Activated T-helper 2 cell treated with anti-CD3 and anti-CD28 coated beads, Interferon-gamma antibody, Interleukin-2, Interleukin-4, amounts not matched to agents 10 μg/mL and 5 μg/mL and 100 μg/mL, durations not matched to agents 14 hours and 24 hours and 36 hours (primary cell): ENCODE measurements at regions not wholly inside any gene's neighbourhood (a gene's known extent, or its start where the extent isn't known, plus 50 kb on each side); places are given as distances from the start of the nearest gene placed in this dataset.

Experiments
- DNase-seq: peaks from one replicate; pipeline ENCODE4 v3.0.0; 2021; ENCODE audit warnings: low spot score
- H3K27ac Mint-ChIP-seq: one replicate; pipeline ENCODE4 v1.8.0; 2021; ENCODE audit warnings: mixed read lengths
- H3K27me3 Mint-ChIP-seq: one replicate; pipeline ENCODE4 v1.8.0; 2021; ENCODE audit warnings: low read depth, mixed read lengths
- H3K36me3 Mint-ChIP-seq: one replicate; pipeline ENCODE4 v1.8.0; 2021; ENCODE audit warnings: low read depth, mixed read lengths
- H3K4me1 Mint-ChIP-seq: one replicate; pipeline ENCODE4 v1.8.0; 2021; ENCODE audit warnings: low read depth, mixed read lengths
- H3K4me3 Mint-ChIP-seq: one replicate; pipeline ENCODE4 v1.8.0; 2021; ENCODE audit warnings: low read depth, mild to moderate bottlenecking, moderate library complexity, mixed read lengths
- H3K9me3 Mint-ChIP-seq: one replicate; pipeline ENCODE4 v1.8.0; 2021; ENCODE audit warnings: mixed read lengths
- intact Hi-C: fragments of 100-400 bp; cut with micrococcal nuclease; formaldehyde crosslinking; loops from one replicate; pipeline ENCODE4 v1.15.1; 2023

- Mint-ChIP-seq H3K4me3 (no peak overlapping the region), H3K4me1 (no peaks in the 10 kb centered on the region), H3K36me3 (no peaks in the 10 kb centered on the region), H3K27me3 (no peaks in the 10 kb centered on the region), H3K27ac (no peak overlapping the region), H3K9me3 (no peaks in the 10 kb centered on the region)
- no peak for DNase-seq
- intact Hi-C loops = no loop called here
Measured at GRCh38 chr18:38909972-38910371, 1344.4 kb upstream of the CELF4 start.

GRCh38 chr18:38902796-38903195, 1337.2 kb upstream of the CELF4 start:
- no peak for DNase-seq
- no peak overlapping the region for H3K4me3 Mint-ChIP-seq
- H3K9me3 Mint-ChIP-seq = no peaks in the 10 kb centered on the region
- intact Hi-C loops = no loop called here
- H3K36me3 Mint-ChIP-seq = no peaks in the 10 kb centered on the region
- no peaks in the 10 kb centered on the region for H3K27me3 Mint-ChIP-seq
- H3K27ac Mint-ChIP-seq = no peak overlapping the region
- H3K4me1 Mint-ChIP-seq = no peaks in the 10 kb centered on the region

GRCh38 chr18:38900445-38900844, 1334.8 kb upstream of the CELF4 start:
- intact Hi-C loops = no loop called here
- DNase-seq = no peak
- Mint-ChIP-seq H3K4me1 (no peaks in the 10 kb centered on the region), H3K27me3 (no peaks in the 10 kb centered on the region), H3K4me3 (no peak overlapping the region), H3K27ac (no peak overlapping the region), H3K9me3 (no peaks in the 10 kb centered on the region), H3K36me3 (no peaks in the 10 kb centered on the region)

GRCh38 chr18:38900031-38900430, 1334.4 kb upstream of the CELF4 start:
- intact Hi-C loops = no loop called here
- H3K27me3 Mint-ChIP-seq = no peaks in the 10 kb centered on the region
- DNase-seq = no peak
- no peaks in the 10 kb centered on the region for H3K4me1 Mint-ChIP-seq
- H3K9me3 Mint-ChIP-seq = no peaks in the 10 kb centered on the region
- no peak overlapping the region for H3K27ac Mint-ChIP-seq
- no peak overlapping the region for H3K4me3 Mint-ChIP-seq
- H3K36me3 Mint-ChIP-seq = no peaks in the 10 kb centered on the region

- H3K36me3 Mint-ChIP-seq = no peaks in the 10 kb centered on the region
- intact Hi-C loops = no loop called here
- no peak overlapping the region for H3K4me3 Mint-ChIP-seq
- H3K27ac Mint-ChIP-seq = no peak overlapping the region
- no peaks in the 10 kb centered on the region for H3K9me3 Mint-ChIP-seq
- H3K4me1 Mint-ChIP-seq = no peaks in the 10 kb centered on the region
- DNase-seq = no peak
- H3K27me3 Mint-ChIP-seq = no peaks in the 10 kb centered on the region
Measured at GRCh38 chr18:38899252-38899651, 1333.7 kb upstream of the CELF4 start.

- intact Hi-C loops = no loop called here
- Mint-ChIP-seq H3K9me3 (no peaks in the 10 kb centered on the region), H3K27ac (no peak overlapping the region), H3K4me3 (no peak overlapping the region), H3K4me1 (no peaks in the 10 kb centered on the region), H3K36me3 (no peaks in the 10 kb centered on the region), H3K27me3 (no peaks in the 10 kb centered on the region)
- no peak for DNase-seq
Measured at GRCh38 chr18:38898167-38898566, 1332.6 kb upstream of the CELF4 start.

- Mint-ChIP-seq H3K4me3 (no peak overlapping the region), H3K4me1 (no peaks in the 10 kb centered on the region), H3K9me3 (no peaks in the 10 kb centered on the region), H3K36me3 (no peaks in the 10 kb centered on the region), H3K27me3 (no peaks in the 10 kb centered on the region), H3K27ac (no peak overlapping the region)
- intact Hi-C loops = no loop called here
- DNase-seq = no peak
Measured at GRCh38 chr18:38895560-38895959, 1330.0 kb upstream of the CELF4 start.

GRCh38 chr18:38887671-38888020, 1322.0 kb upstream of the CELF4 start:
- Mint-ChIP-seq H3K36me3 (no peaks in the 10 kb centered on the region), H3K4me3 (no peak overlapping the region), H3K27ac (no peak overlapping the region), H3K27me3 (no peaks in the 10 kb centered on the region), H3K4me1 (no peaks in the 10 kb centered on the region), H3K9me3 (no peaks in the 10 kb centered on the region)
- DNase-seq = no peak
- intact Hi-C loops = no loop called here

GRCh38 chr18:38886861-38887670, 1321.5 kb upstream of the CELF4 start:
- H3K4me1 Mint-ChIP-seq = no peaks in the 10 kb centered on the region
- no peaks in the 10 kb centered on the region for H3K36me3 Mint-ChIP-seq
- H3K27me3 Mint-ChIP-seq = no peaks in the 10 kb centered on the region
- DNase-seq = no peak
- H3K9me3 Mint-ChIP-seq = no peaks in the 10 kb centered on the region
- no peak overlapping the region for H3K4me3 Mint-ChIP-seq
- intact Hi-C loops = no loop called here
- no peak overlapping the region for H3K27ac Mint-ChIP-seq

GRCh38 chr18:38886235-38886634, 1320.6 kb upstream of the CELF4 start:
- Mint-ChIP-seq H3K27ac (no peak overlapping the region), H3K27me3 (no peaks in the 10 kb centered on the region), H3K9me3 (no peaks in the 10 kb centered on the region), H3K4me1 (no peaks in the 10 kb centered on the region), H3K4me3 (no peak overlapping the region), H3K36me3 (no peaks in the 10 kb centered on the region)
- DNase-seq = no peak
- intact Hi-C loops = no loop called here

- Mint-ChIP-seq H3K36me3 (no peaks in the 10 kb centered on the region), H3K27me3 (no peaks in the 10 kb centered on the region), H3K4me3 (no peak overlapping the region), H3K9me3 (no peaks in the 10 kb centered on the region), H3K27ac (no peak overlapping the region), H3K4me1 (no peaks in the 10 kb centered on the region)
- intact Hi-C loops = no loop called here
- DNase-seq = no peak
Measured at GRCh38 chr18:38884050-38884449, 1318.5 kb upstream of the CELF4 start.

GRCh38 chr18:38883111-38883510, 1317.5 kb upstream of the CELF4 start:
- Mint-ChIP-seq H3K27me3 (no peaks in the 10 kb centered on the region), H3K9me3 (no peaks in the 10 kb centered on the region), H3K4me3 (no peak overlapping the region), H3K4me1 (no peaks in the 10 kb centered on the region), H3K27ac (no peak overlapping the region), H3K36me3 (no peaks in the 10 kb centered on the region)
- intact Hi-C loops = no loop called here
- DNase-seq = no peak

GRCh38 chr18:38879871-38880270, 1314.3 kb upstream of the CELF4 start:
- Mint-ChIP-seq H3K4me1 (no peaks in the 10 kb centered on the region), H3K36me3 (no peaks in the 10 kb centered on the region), H3K9me3 (no peaks in the 10 kb centered on the region), H3K4me3 (no peak overlapping the region), H3K27me3 (no peaks in the 10 kb centered on the region), H3K27ac (no peak overlapping the region)
- intact Hi-C loops = no loop called here
- DNase-seq = no peak

GRCh38 chr18:38872342-38872741, 1306.7 kb upstream of the CELF4 start:
- Mint-ChIP-seq H3K27ac (no peak overlapping the region), H3K36me3 (no peaks in the 10 kb centered on the region), H3K27me3 (no peaks in the 10 kb centered on the region), H3K4me1 (no peaks in the 10 kb centered on the region), H3K4me3 (no peak overlapping the region), H3K9me3 (no peaks in the 10 kb centered on the region)
- intact Hi-C loops = no loop called here
- DNase-seq = no peak
